ENCODE measurements at regions not wholly inside any gene's neighbourhood (a gene's known extent, or its start where the extent isn't known, plus 50 kb on each side); places are given as distances from the start of the nearest gene placed in this dataset.

DNA sequence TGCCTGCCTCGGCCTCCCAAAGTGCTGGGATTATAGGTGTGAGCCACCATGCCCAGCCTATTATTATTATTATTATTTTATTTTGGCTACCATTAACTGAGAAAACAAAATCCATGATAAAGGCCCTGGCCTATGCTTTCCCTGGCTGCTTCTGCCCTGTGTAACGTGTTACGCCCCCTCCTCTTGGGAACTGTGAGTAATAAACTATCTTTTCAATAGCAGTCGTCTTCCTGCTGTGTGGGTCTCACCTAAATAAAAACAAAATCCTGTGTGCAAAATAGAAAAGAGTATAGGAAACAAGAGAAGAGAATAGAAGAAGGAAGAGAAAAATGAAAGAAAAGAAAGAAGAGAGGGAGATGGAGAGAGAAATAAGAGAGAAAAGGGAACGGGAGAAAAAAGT is 237.0 kb downstream of the MIAT start:
- H3K4ac ChIP-seq (replicated peaks; ENCODE audit: insufficient read length, low read depth, low read length): no peak overlapping the region
- no peak overlapping the region for H2BK120ac ChIP-seq (replicated peaks; ENCODE audit: low read depth, low read length)
- POLR2A ChIA-PET (ENCODE audit: partially characterized antibody): no interaction called here
- peaks cover 1 to 13% (median 6%) of the 10 kb centered on the region in 4 experiments; a peak in 4 of 7 replicates for H3K4me1 ChIP-seq (replicated peaks in 1 of 4; ENCODE audit: control insufficient read depth in 3 of 4, insufficient read depth in 4 of 4, low read length in 3 of 4)
- no peaks in the 10 kb centered on the region for H4K20me1 ChIP-seq (replicated peaks in 1 of 2; ENCODE audit: control insufficient read depth in 1 of 2, insufficient read depth in 2 of 2, low read length in 2 of 2)
- no peak overlapping the region for H3K27ac ChIP-seq (ENCODE audit: low read depth, low read length)
- no peak overlapping the region for H3K4me3 ChIP-seq (ENCODE audit: extremely low read depth in 1 of 4, insufficient read depth in 2 of 4, low read depth in 3 of 4, low read length in 4 of 4)
- CTCF ChIA-PET (ENCODE audit: partially characterized antibody): interaction anchor here (0.9 to 1.5 kb wide), 2 partner anchors 8 to 44 kb away, joined by 3 to 6 read pairs; no protein-coding TSS in a partner anchor
- no peak overlapping the region for H4K91ac ChIP-seq (replicated peaks; ENCODE audit: insufficient read length, low read length)
- no peak overlapping the region for H3K56ac ChIP-seq (replicated peaks; ENCODE audit: insufficient read length, low read depth, low read length)
- no peak overlapping the region for H4K5ac ChIP-seq (ENCODE audit: insufficient read length, low read depth, low read length)
- no peak overlapping the region for H2AFZ ChIP-seq (ENCODE audit: low read length)
- no peak overlapping the region for H3K4me2 ChIP-seq (ENCODE audit: insufficient read depth in 1 of 2, low read depth in 2 of 2, low read length in 2 of 2)
- no peaks in the 10 kb centered on the region for H3K36me3 ChIP-seq (ENCODE audit: control insufficient read depth in 2 of 4, insufficient read depth in 4 of 4, low read length in 3 of 4)
- no peak overlapping the region for H4K8ac ChIP-seq (ENCODE audit: extremely low read depth, insufficient read depth, low read length)
- H3K79me1 ChIP-seq (ENCODE audit: low read depth, low read length): no peaks in the 10 kb centered on the region
- FAIRE-seq: no peak
- no peak overlapping the region for H3K14ac ChIP-seq (ENCODE audit: insufficient read length)
- no peak overlapping the region for H2BK20ac ChIP-seq (ENCODE audit: low read length)
- peaks cover 0 to 2% of the 10 kb centered on the region in 2 experiments; a peak in 1 of 4 replicates for H3K9me3 ChIP-seq (ENCODE audit: insufficient read depth in 2 of 2, low read depth in 1 of 2, low read length in 1 of 2)
- H3K9ac ChIP-seq (replicated peaks in 1 of 4; ENCODE audit: extremely low read depth in 1 of 4, low read depth in 3 of 4, low read length in 3 of 4): no peak overlapping the region
- 0 out of 2 replicates have a peak overlapping the region, but pooled peaks have one; percentile 57 for H2AK5ac ChIP-seq (ENCODE audit: low read depth, low read length)
- no peak overlapping the region; the same call in 1 of the 2 replicates for H2BK5ac ChIP-seq (ENCODE audit: low read depth, low read length)
- no peak overlapping the region for H3K18ac ChIP-seq (ENCODE audit: extremely low read depth, low read length)
- no peak for DNase-seq (ENCODE audit: low read depth in 1 of 2, low spot score in 2 of 2)
- 70 to 100% methylated on average over 1 to 5 of the region's 5 CpGs for WGBS, 2 experiments (ENCODE audit: extremely low coverage in 1 of 2, insufficient coverage in 1 of 2, insufficient read length in 1 of 2, insufficient replicate concordance in 2 of 2, low coverage in 1 of 2, low lambda C conversion rate in 2 of 2, missing lambda C conversion rate in 1 of 2)
- H3K23me2 ChIP-seq (ENCODE audit: low read depth, low read length): no peaks in the 10 kb centered on the region; the same call in 1 of the 2 replicates
- H3K79me2 ChIP-seq (ENCODE audit: control insufficient read depth in 1 of 2, insufficient read depth in 2 of 2, low read length in 2 of 2): no peaks in the 10 kb centered on the region
- no peak overlapping the region for H2BK12ac ChIP-seq (ENCODE audit: low read depth, low read length)
- peaks cover 0 to 2% (median 0%) of the 10 kb centered on the region in 4 experiments; a peak in 1 of 7 replicates for H3K27me3 ChIP-seq (replicated peaks in 1 of 4; ENCODE audit: control insufficient read depth in 3 of 4, extremely low read depth in 1 of 4, insufficient read depth in 3 of 4, low read length in 3 of 4)
- H3K23ac ChIP-seq (ENCODE audit: insufficient read length): no peak overlapping the region
- no peak overlapping the region for H2BK15ac ChIP-seq (ENCODE audit: low read length)
- TF ChIP-seq GABPA (IDR thresholded peaks at IDR 0.05; ENCODE audit: borderline replicate concordance, insufficient read depth, low read length) (no peak), MAX (IDR thresholded peaks at IDR 0.05) (no peak), BCL11A (IDR thresholded peaks at IDR 0.05; ENCODE audit: low read depth in 2 of 2, low read length in 2 of 2) (no peak), TCF12 (IDR thresholded peaks at IDR 0.05; ENCODE audit: low read depth, low read length) (no peak), RAD21 (IDR thresholded peaks at IDR 0.05 in 1 of 2, conservative IDR thresholded peaks at IDR 0.05 in 1 of 2; ENCODE audit: low read depth in 2 of 2, low read length in 2 of 2) (no peak)

All from H1 (cell line).